ENCODE measurements at regions not wholly inside any gene's neighbourhood (a gene's known extent, or its start where the extent isn't known, plus 50 kb on each side); places are given as distances from the start of the nearest gene placed in this dataset.
"Not testable (repeated sequence)": the region's sequence is repeated elsewhere in the genome, so short reads cannot be mapped to it uniquely, and the experiment has no call there.

- TF ChIP-seq CTCF (IDR thresholded peaks at IDR 0.05); SIN3A (IDR thresholded peaks at IDR 0.05; ENCODE audit: borderline replicate concordance, low read depth, low read length); TAF1 (IDR thresholded peaks at IDR 0.05; ENCODE audit: borderline replicate concordance, low read depth, low read length); ELF1 (IDR thresholded peaks at IDR 0.05); RCOR1 (IDR thresholded peaks at IDR 0.05; ENCODE audit: low read length); JUND (IDR thresholded peaks at IDR 0.05); GATA2 (CRISPR knock-in tag; IDR thresholded peaks at IDR 0.05); USF2 (IDR thresholded peaks at IDR 0.05; ENCODE audit: borderline replicate concordance, low read depth, low read length); EZH2phosphoT487 (IDR thresholded peaks at IDR 0.05; ENCODE audit: borderline replicate concordance, low read depth): not testable (repeated sequence)
Measured at GRCh38 chr2:65568656-65569440, 136.4 kb upstream of the SPRED2 start.
